Common myeloid progenitor, CD34-positive (primary cell): ENCODE measurements at regions not wholly inside any gene's neighbourhood (a gene's known extent, or its start where the extent isn't known, plus 50 kb on each side); places are given as distances from the start of the nearest gene placed in this dataset.
A peak's percentile ranks its signal among the peaks of the same experiment; 100 is the strongest.
"Not testable (repeated sequence)": the region's sequence is repeated elsewhere in the genome, so short reads cannot be mapped to it uniquely, and the experiment has no call there.

Experiments used
- CTCF ChIA-PET: fragments of 350-600 bp; sonication (Branson Sonifier 250); formaldehyde crosslinking; loops from one replicate; lab custom pipeline; 2021; ENCODE audit warnings: antibody characterized with exemption; lab: Charles Lee
- POLR2A ChIA-PET: fragments of 350-600 bp; sonication (Branson Sonifier 250); formaldehyde crosslinking; loops from one replicate; lab custom pipeline; 2021; ENCODE audit warnings: antibody characterized with exemption; lab: Charles Lee
- DNase-seq, 3 donors: peaks; one replicate each; pipeline versions ENCODE4 v3.0.0 to v3.0.0-alpha.2; 2013
- H3K27ac ChIP-seq, 2 experiments: 1 replicate in 1 of 2; 2 replicates in 1 of 2; pipeline ENCODE4 v1.7.0; 2013; ENCODE audit warnings: inconsistent platforms in 2 of 2, low read length in 2 of 2, mild to moderate bottlenecking in 2 of 2, low read depth in 1 of 2, moderate library complexity in 1 of 2; ENCODE audit not compliant: severe bottlenecking in 2 of 2, insufficient read depth in 1 of 2, poor library complexity in 1 of 2
- H3K27me3 ChIP-seq, 5 experiments: replicated peaks in 2 of 5; 1 replicate in 3 of 5; 2 replicates in 2 of 5; pipeline versions ENCODE4 v1.6.1 to v1.7.0; 2013; ENCODE audit warnings: low read length in 4 of 5, mild to moderate bottlenecking in 2 of 5, moderate library complexity in 2 of 5, inconsistent platforms in 1 of 5; ENCODE audit not compliant: insufficient read depth in 5 of 5, control insufficient read depth in 4 of 5
- H3K36me3 ChIP-seq, 4 experiments: 1 replicate in 2 of 4; 2 replicates in 2 of 4; pipeline versions ENCODE4 v1.6.1 to v1.7.0; 2013; ENCODE audit warnings: low read length in 3 of 4, control low read depth in 1 of 4, mild to moderate bottlenecking in 1 of 4; ENCODE audit not compliant: control insufficient read depth in 4 of 4, insufficient read depth in 4 of 4
- H3K4me1 ChIP-seq, 4 experiments: 1 replicate in 3 of 4; 2 replicates in 1 of 4; pipeline versions ENCODE4 v1.6.1 to v1.7.1; 2013; ENCODE audit warnings: low read length in 3 of 4, mild to moderate bottlenecking in 3 of 4, control low read depth in 1 of 4, inconsistent platforms in 1 of 4, moderate library complexity in 1 of 4; ENCODE audit not compliant: control insufficient read depth in 4 of 4, insufficient read depth in 4 of 4; ENCODE audit errors: control extremely low read depth in 1 of 4
- H3K4me3 ChIP-seq, 7 experiments: 1 replicate in 4 of 7; 2 replicates in 3 of 7; pipeline versions ENCODE4 v1.5.1 to v1.7.0; 2013; ENCODE audit warnings: mild to moderate bottlenecking in 7 of 7, low read length in 6 of 7, moderate library complexity in 6 of 7, inconsistent platforms in 2 of 7, low read depth in 2 of 7, control low read depth in 1 of 7; ENCODE audit not compliant: insufficient read depth in 4 of 7, control insufficient read depth in 1 of 7; ENCODE audit errors: extremely low read depth in 1 of 7
- H3K9me3 ChIP-seq, 5 experiments: 1 replicate in 4 of 5; 2 replicates in 1 of 5; pipeline versions ENCODE4 v1.6.1 to v1.7.1; 2013; ENCODE audit warnings: low read length in 4 of 5, mild to moderate bottlenecking in 2 of 5, inconsistent platforms in 1 of 5, low read depth in 1 of 5, moderate library complexity in 1 of 5; ENCODE audit not compliant: control insufficient read depth in 4 of 5, insufficient read depth in 2 of 5; ENCODE audit errors: control extremely low read depth in 1 of 5
- WGBS: methylation state at CpG from one replicate; pipeline ENCODE4 v1.1.5; 2013; ENCODE audit not compliant: insufficient coverage; 5-methylcytosine and 5-hydroxymethylcytosine counted together

DNA sequence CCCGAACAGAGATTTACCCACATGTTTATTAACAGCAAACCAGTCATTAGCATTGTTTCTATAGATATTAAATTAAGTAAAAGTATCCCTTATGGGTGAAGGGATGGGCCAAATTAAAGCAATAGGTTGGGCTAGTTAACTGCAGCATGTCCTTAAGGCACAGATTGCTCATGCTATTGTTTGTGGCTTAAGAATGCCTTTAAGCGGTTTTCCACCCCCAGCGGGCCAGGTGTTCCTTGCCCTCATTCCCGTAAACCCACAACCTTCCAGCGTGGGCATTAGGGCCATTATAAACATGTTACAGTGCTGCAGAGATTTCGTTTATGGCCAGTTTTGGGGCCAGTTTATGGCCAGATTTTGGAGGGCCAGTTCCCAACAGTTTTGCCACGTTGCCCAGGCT is 245.3 kb upstream of the PROK2 start:
- H3K27ac ChIP-seq, H3K4me3 ChIP-seq, H3K9me3 ChIP-seq, POLR2A ChIA-PET, H3K27me3 ChIP-seq, DNase-seq, H3K36me3 ChIP-seq: not testable (repeated sequence)
- CTCF ChIA-PET, result interaction anchor here (0.8 to 2.6 kb wide), 8 partner anchors 12 to 319 kb away, joined by 3 to 9 read pairs (median 3); no protein-coding TSS in a partner anchor
- H3K4me1 ChIP-seq, result peaks cover 7 to 34% (median 21%) of the 10 kb centered on the region in 4 experiments
- 97% methylated on average over 5 of the region's 7 CpGs for WGBS

DNA sequence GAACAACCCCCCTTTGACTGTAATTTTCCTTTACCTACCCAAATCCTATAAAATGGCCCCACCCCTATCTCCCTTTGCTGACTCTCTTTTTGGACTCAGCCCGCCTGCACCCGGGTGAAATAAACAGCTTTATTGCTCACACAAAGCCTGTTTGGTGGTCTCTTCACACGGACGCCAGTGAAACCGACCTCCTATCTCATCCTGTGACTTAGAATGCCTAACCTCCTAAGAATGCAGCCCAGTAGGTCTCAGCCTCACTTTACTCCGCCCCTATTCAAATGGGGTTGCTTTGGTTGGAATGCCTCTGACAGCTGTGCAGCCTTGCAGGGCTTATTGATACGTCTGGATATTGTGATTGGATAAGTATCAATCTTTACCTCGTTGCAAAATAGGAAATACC is 243.8 kb upstream of the PROK2 start:
- H3K36me3 ChIP-seq, H3K4me3 ChIP-seq, H3K9me3 ChIP-seq, H3K27me3 ChIP-seq, POLR2A ChIA-PET, DNase-seq, H3K27ac ChIP-seq: not testable (repeated sequence)
- WGBS, result 96% methylated on average over 7 of the region's 8 CpGs
- H3K4me1 ChIP-seq, result peaks cover 7 to 32% (median 21%) of the 10 kb centered on the region in 4 experiments
- CTCF ChIA-PET, result interaction anchor here (0.8 to 1.2 kb wide), 2 partner anchors 42 to 153 kb away, joined by 3 read pairs; no protein-coding TSS in a partner anchor

DNA sequence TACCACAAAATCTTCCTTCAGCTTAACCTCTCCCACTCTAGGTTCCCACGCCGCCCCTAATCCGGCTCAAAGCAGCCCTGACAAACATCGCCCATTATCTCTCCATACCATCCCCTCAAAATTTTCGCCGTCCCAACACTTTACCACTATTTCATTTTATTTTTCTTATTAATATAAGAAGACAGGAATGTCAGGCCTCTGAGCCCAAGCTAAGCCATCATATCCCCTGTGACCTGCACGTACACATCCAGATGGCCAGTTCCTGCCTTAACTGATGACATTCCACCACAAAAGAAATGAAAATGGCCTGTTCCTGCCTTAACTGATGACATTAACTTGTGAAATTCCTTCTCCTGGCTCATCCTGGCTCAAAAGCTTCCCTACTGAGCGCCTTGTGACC is 243.4 kb upstream of the PROK2 start:
- H3K4me1 ChIP-seq, result peaks cover 7 to 28% (median 20%) of the 10 kb centered on the region in 4 experiments
- WGBS, result 97% methylated on average over 4 of the region's 8 CpGs
- H3K36me3 ChIP-seq, DNase-seq, H3K27ac ChIP-seq, H3K4me3 ChIP-seq, POLR2A ChIA-PET, H3K27me3 ChIP-seq, H3K9me3 ChIP-seq: not testable (repeated sequence)
- CTCF ChIA-PET, result interaction anchor here (0.8 kb wide), 1 partner anchor 41 kb away, joined by 3 read pairs; no protein-coding TSS in a partner anchor

DNA sequence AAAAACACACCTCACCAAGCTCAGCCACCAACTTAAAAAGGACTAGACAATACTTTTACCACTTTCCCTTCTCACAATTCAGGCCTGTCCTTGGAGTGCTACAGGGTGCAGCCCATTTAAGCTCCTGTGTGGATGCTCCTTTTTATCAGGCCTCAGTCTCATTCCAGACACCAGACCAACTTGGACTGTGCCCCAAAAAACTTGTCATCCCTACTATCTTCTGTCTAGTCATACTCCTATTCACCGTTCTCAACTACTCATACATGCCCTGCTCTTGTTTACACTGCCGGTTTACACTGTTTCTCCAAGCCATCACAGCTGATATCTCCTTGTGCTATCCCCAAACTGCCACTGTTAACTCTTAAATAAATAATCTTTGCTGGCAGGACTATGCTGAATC is 242.8 kb upstream of the PROK2 start:
- POLR2A ChIA-PET, H3K27me3 ChIP-seq, H3K36me3 ChIP-seq, H3K27ac ChIP-seq, H3K4me3 ChIP-seq, H3K9me3 ChIP-seq, DNase-seq: not testable (repeated sequence)
- 100% methylated on average over 1 of the region's 2 CpGs for WGBS
- CTCF ChIA-PET, result interaction anchor here (0.8 kb wide), 1 partner anchor 9 kb away, joined by 4 read pairs; no protein-coding TSS in a partner anchor
- peaks cover 7 to 22% (median 18%) of the 10 kb centered on the region in 4 experiments for H3K4me1 ChIP-seq

DNA sequence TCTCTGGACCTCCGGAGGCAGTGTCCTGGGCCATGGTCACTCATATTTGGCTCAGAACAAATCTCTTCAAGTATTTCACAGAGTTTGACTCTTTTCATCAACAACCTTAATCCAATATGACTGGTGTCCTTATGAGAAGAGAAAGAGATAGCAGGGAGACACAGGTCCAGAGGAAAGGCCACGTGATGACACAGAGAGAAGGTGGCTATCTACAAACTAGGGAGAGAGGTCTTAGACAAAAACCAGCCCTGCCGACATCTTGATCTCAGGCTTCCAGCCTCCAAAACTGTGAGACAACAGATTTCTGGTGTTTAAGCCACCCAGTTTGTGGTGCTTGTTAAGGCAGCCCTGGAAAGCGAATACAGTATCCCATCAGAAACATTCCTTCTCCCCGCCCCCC is 237.1 kb upstream of the PROK2 start:
- no peak overlapping the region for H3K27ac ChIP-seq
- no peaks in the 10 kb centered on the region for H3K27me3 ChIP-seq
- no peak overlapping the region for H3K4me3 ChIP-seq
- no peaks in the 10 kb centered on the region for H3K36me3 ChIP-seq
- ChIA-PET POLR2A (no interaction called here), CTCF (interaction anchor here (0.5 to 1.2 kb wide), 3 partner anchors 9 to 140 kb away, joined by 3 read pairs; no protein-coding TSS in a partner anchor)
- no peaks in the 10 kb centered on the region for H3K9me3 ChIP-seq
- 90% methylated on average over 4 of the region's 5 CpGs for WGBS
- DNase-seq, result no peak
- H3K4me1 ChIP-seq, result peaks cover 0 to 13% (median 4%) of the 10 kb centered on the region in 4 experiments

DNA sequence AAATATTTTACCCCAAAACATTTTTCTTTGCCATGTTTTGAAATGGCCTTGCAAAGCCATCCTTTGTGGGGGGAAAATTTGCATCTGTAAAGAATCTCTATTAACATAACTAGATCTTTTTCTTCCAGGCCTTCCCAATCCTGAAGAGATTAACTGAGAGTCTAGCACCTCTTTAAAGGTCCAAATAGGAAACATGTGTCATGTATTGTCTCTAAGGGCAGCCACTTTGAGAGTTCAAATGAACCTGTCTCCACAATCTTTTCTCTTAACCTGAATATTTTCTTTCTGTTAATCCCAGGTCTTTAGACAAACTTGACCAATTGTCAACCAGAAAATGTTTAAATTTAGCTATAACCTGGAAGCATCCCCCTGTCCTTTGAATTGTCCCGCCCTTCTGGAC is 236.6 kb upstream of the PROK2 start:
- POLR2A ChIA-PET, result no interaction called here
- Histone ChIP-seq H3K27me3 (no peaks in the 10 kb centered on the region), H3K4me1 (peaks cover 0 to 13% (median 4%) of the 10 kb centered on the region in 4 experiments), H3K4me3 (no peak overlapping the region), H3K36me3 (no peaks in the 10 kb centered on the region), H3K27ac (no peak overlapping the region), H3K9me3 (no peaks in the 10 kb centered on the region)
- 100% methylated on average over 1 of the region's 1 CpG for WGBS
- CTCF ChIA-PET, result interaction anchor here (1.2 kb wide), 2 partner anchors 9 kb away, joined by 3 read pairs; no protein-coding TSS in a partner anchor
- no peak for DNase-seq

DNA sequence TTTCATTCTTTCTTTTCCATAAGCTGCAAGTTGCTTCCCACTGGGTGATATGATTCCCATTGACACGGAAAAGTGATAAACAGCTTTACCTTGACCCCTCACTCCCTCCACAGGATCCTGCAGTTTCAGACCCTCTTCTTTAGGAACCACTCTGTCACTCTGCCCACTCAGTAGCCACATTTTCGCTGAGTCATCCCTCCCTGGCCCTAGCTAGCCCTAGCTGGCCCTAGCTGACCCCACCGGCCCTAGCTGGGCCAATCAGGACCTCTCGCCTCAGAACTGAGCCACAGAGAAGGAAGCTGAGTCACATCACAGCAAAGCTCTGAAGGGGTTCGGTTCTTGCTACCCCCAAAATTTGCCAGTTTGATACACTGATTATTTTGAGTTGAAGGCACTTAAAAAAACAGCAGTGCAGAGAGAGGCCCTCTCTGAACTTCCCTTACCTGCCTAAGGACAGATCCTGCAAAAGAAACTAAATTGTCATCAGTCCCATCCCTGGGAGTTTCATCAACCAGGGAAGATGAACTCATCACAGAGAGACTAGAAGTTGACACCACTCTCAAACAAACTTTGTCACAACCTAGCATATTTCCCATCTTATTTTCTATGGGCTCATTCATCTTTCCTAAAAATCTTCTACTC is 233.5 kb upstream of the PROK2 start:
- DNase-seq, result peak in 2 of 3 donors; percentile 34 to 56
- Histone ChIP-seq H3K27ac (no peak overlapping the region), H3K36me3 (no peaks in the 10 kb centered on the region), H3K9me3 (no peaks in the 10 kb centered on the region), H3K4me3 (no peak overlapping the region), H3K4me1 (peaks cover 0 to 13% (median 4%) of the 10 kb centered on the region in 4 experiments), H3K27me3 (no peaks in the 10 kb centered on the region)
- 92% methylated on average over 5 of the region's 5 CpGs for WGBS
- CTCF ChIA-PET, result interaction anchor here (1.4 to 2.0 kb wide), 3 partner anchors 9 to 18 kb away, joined by 4 to 6 read pairs (median 4); no protein-coding TSS in a partner anchor
- POLR2A ChIA-PET, result interaction anchor here (0.5 kb wide), 1 partner anchor 224 kb away, joined by 5 read pairs; no protein-coding TSS in a partner anchor
